Coronary artery (tissue), 2 donors: ENCODE measurements at regions not wholly inside any gene's neighbourhood (a gene's known extent, or its start where the extent isn't known, plus 50 kb on each side); places are given as distances from the start of the nearest gene placed in this dataset.

Experiments
- DNase-seq: peaks from one replicate; pipeline ENCODE4 v3.0.0-alpha.2; 2017; ENCODE audit warnings: low spot score
- H3K27ac ChIP-seq, 2 donors: fragments of 200-600 bp; sonication (generic); one replicate each; pipeline ENCODE4 v1.5.1; 2016 to 2019
- H3K4me3 ChIP-seq: fragments of 200-600 bp; sonication (generic); 2 replicates; pipeline ENCODE4 v1.5.1; 2016; ENCODE audit warnings: mild to moderate bottlenecking, moderate library complexity
- CTCF ChIP-seq: fragments of 200-600 bp; sonication (generic); IDR thresholded peaks from one replicate; pipeline ENCODE4 v1.5.1; 2019; ENCODE audit warnings: antibody characterized with exemption

- DNase-seq = no peak
- Histone ChIP-seq H3K4me3 (no peak overlapping the region), H3K27ac (no peak overlapping the region)
- TF ChIP-seq CTCF = no peak
Observed at GRCh38 chr22:25370322-25370721, 150.9 kb downstream of the CRYBB2 start.

GRCh38 chr22:25372000-25372595 is 152.7 kb downstream of the CRYBB2 start:
- Histone ChIP-seq H3K4me3 (no peak overlapping the region), H3K27ac (no peak overlapping the region)
- no peak for TF ChIP-seq CTCF
- DNase-seq = no peak

GRCh38 chr22:25373961-25374360 is 154.5 kb downstream of the CRYBB2 start:
- no peak for DNase-seq
- no peak overlapping the region for H3K27ac ChIP-seq

GRCh38 chr22:25374869-25375268 is 155.4 kb downstream of the CRYBB2 start:
- H3K27ac ChIP-seq = no peak overlapping the region
- TF ChIP-seq CTCF = no peak
- no peak overlapping the region for H3K4me3 ChIP-seq
- no peak for DNase-seq

More at GRCh38 chr22:25373961-25374360, 154.5 kb downstream of the CRYBB2 start:
- TF ChIP-seq CTCF = no peak
- no peak overlapping the region for H3K4me3 ChIP-seq

GRCh38 chr22:25375683-25376082 is 156.2 kb downstream of the CRYBB2 start:
- no peak for DNase-seq
- H3K27ac ChIP-seq = no peak overlapping the region
- no peak for TF ChIP-seq CTCF
- no peak overlapping the region for H3K4me3 ChIP-seq

GRCh38 chr22:25377699-25378098 is 158.3 kb downstream of the CRYBB2 start:
- Histone ChIP-seq H3K4me3 (no peak overlapping the region), H3K27ac (no peak overlapping the region)
- DNase-seq = no peak
- no peak for TF ChIP-seq CTCF

GRCh38 chr22:25380122-25380747 is 160.8 kb downstream of the CRYBB2 start:
- H3K27ac ChIP-seq = no peak overlapping the region
- no peak overlapping the region for H3K4me3 ChIP-seq
- no peak for DNase-seq
- no peak for TF ChIP-seq CTCF
